ENCODE measurements at regions not wholly inside any gene's neighbourhood (a gene's known extent, or its start where the extent isn't known, plus 50 kb on each side); places are given as distances from the start of the nearest gene placed in this dataset.

DNA sequence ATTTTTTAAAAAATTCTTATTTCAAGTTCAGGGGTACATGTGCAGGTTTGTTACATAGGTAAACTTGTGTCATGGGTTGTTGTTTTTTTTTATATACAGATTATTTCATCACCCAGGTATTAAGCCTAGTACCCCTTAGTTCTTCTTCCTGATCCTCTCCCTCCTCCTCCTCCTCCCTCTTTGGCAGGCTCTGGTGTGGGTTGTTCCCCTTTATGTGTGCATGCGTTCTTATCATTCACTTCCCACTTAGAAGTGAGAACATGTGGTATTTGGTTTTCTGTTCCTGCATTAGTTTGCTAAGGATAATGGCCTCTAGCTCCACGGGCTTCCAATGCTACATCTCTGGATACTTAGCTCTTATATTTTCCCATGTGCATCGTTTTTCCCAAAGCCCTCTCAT is 404.4 kb downstream of the HAPSTR1 start:
- H3K36me3 Mint-ChIP-seq = no peaks in the 10 kb centered on the region
- H3K4me3 Mint-ChIP-seq = no peak overlapping the region
- no peaks in the 10 kb centered on the region for H3K4me1 Mint-ChIP-seq

DNA sequence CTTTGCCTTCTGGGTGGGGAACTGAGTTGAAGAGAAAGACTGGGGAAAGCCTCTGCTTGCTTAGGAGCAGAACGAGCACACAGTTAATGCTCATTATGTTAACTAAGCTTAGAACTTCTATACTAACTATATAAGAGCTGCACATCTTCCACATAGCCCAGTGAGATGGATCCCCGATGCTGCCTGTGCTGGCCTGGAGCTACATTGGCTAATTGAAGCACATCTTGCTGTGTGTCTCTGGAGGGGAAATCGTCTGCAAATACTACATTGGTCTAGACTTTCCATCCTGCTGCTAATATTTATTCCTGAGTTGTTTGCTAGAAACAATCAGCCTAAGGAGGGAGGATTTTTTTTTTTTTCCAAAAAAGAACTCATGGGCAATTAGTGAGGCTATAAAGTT is 406.3 kb downstream of the HAPSTR1 start:
- Histone ChIP-seq H3K9me3 (ENCODE audit: control insufficient read depth in 2 of 2, low read length in 2 of 2) (no peaks in the 10 kb centered on the region), H3K4me3 (ENCODE audit: low read depth, low read length) (no peak overlapping the region), H3K27ac (ENCODE audit: insufficient read depth, low read length, poor library complexity, severe bottlenecking) (no peak overlapping the region), H3K36me3 (ENCODE audit: control insufficient read depth, insufficient read depth, low read length) (no peaks in the 10 kb centered on the region), H3K4me1 (ENCODE audit: control insufficient read depth, insufficient read depth, low read length, poor library complexity, severe bottlenecking) (no peaks in the 10 kb centered on the region), H3K27me3 (ENCODE audit: control insufficient read depth, insufficient read depth, low read length) (no peaks in the 10 kb centered on the region)
- Mint-ChIP-seq H3K4me1 (no peaks in the 10 kb centered on the region), H3K36me3 (no peaks in the 10 kb centered on the region), H3K27ac (no peak overlapping the region), H3K9me3 (peaks cover 0 to 11% (median 0%) of the 10 kb centered on the region in 7 donors), H3K4me3 (no peak overlapping the region), H3K27me3 (no peaks in the 10 kb centered on the region)
- ATAC-seq (ENCODE audit: low read depth in 2 of 2) = no peak
- DNase-seq = no peak

More for the DNA sequence above, 404.4 kb downstream of the HAPSTR1 start:
- Mint-ChIP-seq H3K27ac (no peak overlapping the region), H3K27me3 (no peaks in the 10 kb centered on the region), H3K9me3 (peaks cover 1 to 8% (median 4%) of the 10 kb centered on the region in 7 donors)
- Histone ChIP-seq H3K27me3 (ENCODE audit: control insufficient read depth, insufficient read depth, low read length) (no peaks in the 10 kb centered on the region), H3K36me3 (ENCODE audit: control insufficient read depth, insufficient read depth, low read length) (no peaks in the 10 kb centered on the region), H3K9me3 (ENCODE audit: control insufficient read depth in 2 of 2, low read length in 2 of 2) (no peaks in the 10 kb centered on the region), H3K27ac (ENCODE audit: insufficient read depth, low read length, poor library complexity, severe bottlenecking) (no peak overlapping the region), H3K4me1 (ENCODE audit: control insufficient read depth, insufficient read depth, low read length, poor library complexity, severe bottlenecking) (no peaks in the 10 kb centered on the region), H3K4me3 (ENCODE audit: low read depth, low read length) (no peak overlapping the region)
- ATAC-seq (ENCODE audit: low read depth in 2 of 2) (no peak), DNase-seq (no peak)

GRCh38 chr16:9499941-9500593 is 408.6 kb downstream of the HAPSTR1 start:
- Histone ChIP-seq H3K27ac (ENCODE audit: insufficient read depth, low read length, poor library complexity, severe bottlenecking) (no peak overlapping the region), H3K9me3 (ENCODE audit: control insufficient read depth in 2 of 2, low read length in 2 of 2) (no peaks in the 10 kb centered on the region), H3K4me1 (ENCODE audit: control insufficient read depth, insufficient read depth, low read length, poor library complexity, severe bottlenecking) (no peaks in the 10 kb centered on the region), H3K27me3 (ENCODE audit: control insufficient read depth, insufficient read depth, low read length) (no peaks in the 10 kb centered on the region), H3K4me3 (ENCODE audit: low read depth, low read length) (no peak overlapping the region), H3K36me3 (ENCODE audit: control insufficient read depth, insufficient read depth, low read length) (no peaks in the 10 kb centered on the region)
- Mint-ChIP-seq H3K4me3 (no peak overlapping the region), H3K27ac (no peak overlapping the region), H3K9me3 (peaks cover 0 to 10% (median 0%) of the 10 kb centered on the region in 7 donors), H3K27me3 (no peaks in the 10 kb centered on the region), H3K36me3 (no peaks in the 10 kb centered on the region), H3K4me1 (no peaks in the 10 kb centered on the region)
- ATAC-seq (ENCODE audit: low read depth in 2 of 2) (no peak), DNase-seq (no peak)

DNA sequence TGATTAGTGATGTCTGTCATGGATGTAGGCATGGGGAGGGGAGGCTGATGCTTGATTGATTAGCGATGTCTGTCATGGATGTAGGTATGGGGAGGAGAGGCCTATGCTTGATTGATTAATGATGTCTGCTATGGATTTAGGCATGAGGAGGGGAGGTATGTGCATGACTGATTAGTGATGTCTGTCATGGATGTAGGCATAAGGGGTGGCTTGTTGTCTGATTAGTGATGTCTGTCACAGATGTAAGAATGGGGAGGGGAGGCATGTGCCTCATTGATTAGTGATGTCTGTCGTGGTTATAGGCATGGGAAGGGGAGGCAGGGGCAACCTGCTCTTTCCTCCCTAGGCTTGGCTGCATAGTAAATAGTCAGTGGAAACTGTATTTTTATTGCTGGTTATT is 409.4 kb downstream of the HAPSTR1 start:
- H3K4me3 Mint-ChIP-seq = no peak overlapping the region
- no peak overlapping the region for H3K4me3 ChIP-seq (ENCODE audit: low read depth, low read length)
- H3K27ac ChIP-seq (ENCODE audit: insufficient read depth, low read length, poor library complexity, severe bottlenecking) = no peak overlapping the region
- peaks cover 0 to 10% (median under 1%) of the 10 kb centered on the region in 7 donors for H3K9me3 Mint-ChIP-seq
- H3K27me3 ChIP-seq (ENCODE audit: control insufficient read depth, insufficient read depth, low read length) = no peaks in the 10 kb centered on the region
- no peaks in the 10 kb centered on the region for H3K4me1 ChIP-seq (ENCODE audit: control insufficient read depth, insufficient read depth, low read length, poor library complexity, severe bottlenecking)
- no peak overlapping the region for H3K27ac Mint-ChIP-seq
- ATAC-seq (ENCODE audit: low read depth in 2 of 2) (no peak), DNase-seq (no peak)
- no peaks in the 10 kb centered on the region for H3K36me3 Mint-ChIP-seq
- no peaks in the 10 kb centered on the region for H3K27me3 Mint-ChIP-seq
- no peaks in the 10 kb centered on the region for H3K9me3 ChIP-seq (ENCODE audit: control insufficient read depth in 2 of 2, low read length in 2 of 2)
- H3K4me1 Mint-ChIP-seq = no peaks in the 10 kb centered on the region
- H3K36me3 ChIP-seq (ENCODE audit: control insufficient read depth, insufficient read depth, low read length) = no peaks in the 10 kb centered on the region

DNA sequence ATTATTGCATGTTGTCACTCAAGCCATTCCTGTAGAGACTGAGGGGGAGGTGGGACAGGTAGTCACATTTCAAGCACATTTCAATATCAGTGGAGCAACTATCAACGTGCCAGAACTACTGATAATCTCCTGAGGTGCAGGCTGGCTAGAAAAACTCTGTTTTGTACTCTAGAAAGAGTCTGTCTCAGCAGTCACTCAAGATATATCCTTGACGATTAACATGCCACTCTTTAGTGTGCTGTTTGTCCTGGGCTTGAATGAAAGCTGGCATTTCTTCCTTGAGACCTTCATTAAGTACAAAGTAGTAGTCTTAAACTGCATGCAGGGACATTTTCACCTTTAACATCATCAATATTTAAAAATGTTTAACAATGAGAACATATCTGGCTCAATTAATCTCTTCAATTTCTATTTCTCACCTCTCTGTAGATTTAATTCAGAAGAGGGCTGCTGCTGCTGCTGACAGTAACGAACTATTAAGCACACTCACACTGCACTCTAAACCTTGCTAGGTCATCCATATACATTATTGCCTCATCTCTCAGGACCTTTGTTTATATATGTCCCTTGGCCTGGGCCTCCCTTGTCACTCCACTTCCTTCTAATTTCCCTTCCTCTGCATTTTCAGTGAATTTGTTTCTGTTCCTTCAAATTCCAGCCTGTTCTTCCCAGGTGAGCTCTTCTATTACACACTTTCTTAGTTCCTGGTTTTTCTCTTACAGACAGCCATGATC is 412.0 kb downstream of the HAPSTR1 start:
- ATAC-seq (ENCODE audit: low read depth in 2 of 2) = no peak
- no peak for DNase-seq
- Histone ChIP-seq H3K4me3 (ENCODE audit: low read depth, low read length) (no peak overlapping the region), H3K4me1 (ENCODE audit: control insufficient read depth, insufficient read depth, low read length, poor library complexity, severe bottlenecking) (no peaks in the 10 kb centered on the region), H3K27me3 (ENCODE audit: control insufficient read depth, insufficient read depth, low read length) (no peaks in the 10 kb centered on the region), H3K9me3 (ENCODE audit: control insufficient read depth in 2 of 2, low read length in 2 of 2) (no peaks in the 10 kb centered on the region), H3K27ac (ENCODE audit: insufficient read depth, low read length, poor library complexity, severe bottlenecking) (no peak overlapping the region), H3K36me3 (ENCODE audit: control insufficient read depth, insufficient read depth, low read length) (no peaks in the 10 kb centered on the region)
- Mint-ChIP-seq H3K4me3 (no peak overlapping the region), H3K9me3 (peaks cover 0 to 8% (median 2%) of the 10 kb centered on the region in 7 donors), H3K36me3 (no peaks in the 10 kb centered on the region), H3K27ac (no peak overlapping the region), H3K4me1 (no peaks in the 10 kb centered on the region), H3K27me3 (no peaks in the 10 kb centered on the region)

GRCh38 chr16:9508328-9508936 is 417.0 kb downstream of the HAPSTR1 start:
- no peak overlapping the region for H3K4me3 Mint-ChIP-seq
- H3K27me3 Mint-ChIP-seq = no peaks in the 10 kb centered on the region
- Histone ChIP-seq H3K4me3 (ENCODE audit: low read depth, low read length) (no peak overlapping the region), H3K9me3 (ENCODE audit: control insufficient read depth in 2 of 2, low read length in 2 of 2) (no peaks in the 10 kb centered on the region), H3K27me3 (ENCODE audit: control insufficient read depth, insufficient read depth, low read length) (no peaks in the 10 kb centered on the region), H3K36me3 (ENCODE audit: control insufficient read depth, insufficient read depth, low read length) (no peaks in the 10 kb centered on the region), H3K4me1 (ENCODE audit: control insufficient read depth, insufficient read depth, low read length, poor library complexity, severe bottlenecking) (no peaks in the 10 kb centered on the region), H3K27ac (ENCODE audit: insufficient read depth, low read length, poor library complexity, severe bottlenecking) (no peak overlapping the region)
- ATAC-seq (ENCODE audit: low read depth in 2 of 2) = no peak
- H3K27ac Mint-ChIP-seq = no peak overlapping the region
- no peaks in the 10 kb centered on the region for H3K4me1 Mint-ChIP-seq
- peaks cover 0 to 16% (median 4%) of the 10 kb centered on the region in 7 donors for H3K9me3 Mint-ChIP-seq
- DNase-seq = no peak
- H3K36me3 Mint-ChIP-seq = no peaks in the 10 kb centered on the region

- no peak for DNase-seq
- no peaks in the 10 kb centered on the region for H3K27me3 Mint-ChIP-seq
These were observed 418.2 kb downstream of the HAPSTR1 start for GRCh38 chr16:9509663-9510062.

More at GRCh38 chr16:9509663-9510062, 418.2 kb downstream of the HAPSTR1 start:
- Histone ChIP-seq H3K9me3 (ENCODE audit: control insufficient read depth in 2 of 2, low read length in 2 of 2) (no peaks in the 10 kb centered on the region), H3K27me3 (ENCODE audit: control insufficient read depth, insufficient read depth, low read length) (no peaks in the 10 kb centered on the region), H3K4me3 (ENCODE audit: low read depth, low read length) (no peak overlapping the region), H3K4me1 (ENCODE audit: control insufficient read depth, insufficient read depth, low read length, poor library complexity, severe bottlenecking) (no peaks in the 10 kb centered on the region), H3K27ac (ENCODE audit: insufficient read depth, low read length, poor library complexity, severe bottlenecking) (no peak overlapping the region), H3K36me3 (ENCODE audit: control insufficient read depth, insufficient read depth, low read length) (no peaks in the 10 kb centered on the region)
- Mint-ChIP-seq H3K27ac (no peak overlapping the region), H3K36me3 (no peaks in the 10 kb centered on the region), H3K9me3 (peaks cover 0 to 16% (median 6%) of the 10 kb centered on the region in 7 donors), H3K4me3 (no peak overlapping the region), H3K4me1 (no peaks in the 10 kb centered on the region)
- ATAC-seq (ENCODE audit: low read depth in 2 of 2) = no peak
